ENCODE measurements at regions not wholly inside any gene's neighbourhood (a gene's known extent, or its start where the extent isn't known, plus 50 kb on each side); places are given as distances from the start of the nearest gene placed in this dataset.

DNA sequence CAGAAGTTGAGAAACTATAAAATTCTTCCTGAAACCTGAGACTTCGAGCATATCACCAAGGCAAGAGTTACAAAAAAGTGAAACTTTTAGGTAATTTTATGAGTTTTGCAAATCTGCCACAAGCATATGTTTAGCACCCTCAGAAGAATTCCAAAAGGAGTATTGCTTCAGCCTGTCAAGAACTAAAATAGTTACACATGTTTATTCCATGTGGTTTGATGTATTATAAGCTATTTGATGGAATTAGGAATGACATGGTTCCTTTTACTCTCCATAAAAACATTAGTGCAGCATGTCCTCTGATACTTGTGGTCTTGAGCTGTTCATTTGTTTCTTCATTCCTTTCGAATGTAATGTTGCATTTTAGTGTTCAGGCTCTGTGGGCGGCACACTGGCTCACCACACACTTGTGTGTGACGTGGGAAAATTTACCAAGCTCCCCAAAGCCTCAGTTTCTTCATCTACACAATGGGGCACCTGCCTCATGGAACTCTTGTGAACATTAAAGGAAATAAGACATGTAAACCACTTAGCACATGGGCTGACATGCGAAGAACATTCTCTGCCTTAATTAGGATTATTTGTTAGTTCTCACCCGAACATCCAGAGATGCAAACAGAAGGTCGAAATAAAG, 204.2 kb upstream of the FOXF1 start:
- no peak for DNase-seq (ENCODE audit: low read depth in 2 of 2, low spot score in 1 of 2)

DNA sequence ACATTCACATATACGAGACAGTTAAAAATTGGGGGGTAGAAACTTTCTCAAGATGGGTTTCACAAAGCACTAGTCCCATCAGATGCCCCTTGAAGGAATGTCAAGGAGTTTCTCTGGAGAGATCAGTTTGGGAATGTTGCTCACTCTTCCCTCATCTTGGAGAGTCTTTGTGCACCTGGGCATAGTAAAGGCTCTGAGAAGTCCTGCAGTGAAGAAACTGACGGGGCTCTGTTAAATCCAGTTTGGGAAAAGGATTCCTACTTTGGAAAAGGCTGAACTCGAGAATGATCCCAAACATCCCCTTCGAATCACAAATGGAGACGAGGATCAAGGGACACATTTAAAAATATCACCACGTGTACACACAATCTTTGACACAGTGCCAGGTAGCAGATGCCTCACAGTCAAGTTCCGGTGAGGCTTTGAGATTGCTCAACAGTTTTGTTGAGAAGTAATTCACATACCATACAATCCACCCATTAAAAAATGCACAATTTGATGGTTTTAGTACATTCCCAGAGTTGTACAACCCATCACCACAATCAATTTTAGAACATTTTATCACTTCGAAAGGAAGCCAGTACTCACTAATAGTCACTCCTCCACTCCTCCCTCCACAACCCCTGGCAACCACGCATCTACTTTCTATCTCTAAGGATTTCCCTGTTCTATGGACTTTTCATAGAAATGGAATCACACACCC, 203.4 kb upstream of the FOXF1 start:
- no peak for DNase-seq (ENCODE audit: low read depth in 2 of 2, low spot score in 1 of 2)

DNA sequence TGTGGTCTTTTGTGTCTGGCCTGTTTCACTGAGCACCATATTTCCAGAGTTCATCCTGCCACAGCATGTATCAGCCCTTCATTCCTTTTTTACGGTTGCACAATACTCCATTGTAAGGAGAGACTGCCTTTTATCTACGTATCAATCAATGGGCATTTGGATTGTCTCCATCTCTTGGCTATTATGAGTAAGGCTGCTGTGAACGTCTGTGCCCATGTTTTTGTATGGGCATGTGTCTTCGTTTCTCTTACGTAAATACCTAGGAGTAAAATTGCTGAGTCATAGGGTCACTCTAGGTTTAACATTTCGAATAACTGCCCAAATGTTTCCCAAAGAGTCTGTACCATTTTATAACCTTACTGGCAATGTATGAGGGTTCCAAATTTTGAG, 202.8 kb upstream of the FOXF1 start:
- no peak for DNase-seq (ENCODE audit: low read depth in 2 of 2, low spot score in 1 of 2)

DNA sequence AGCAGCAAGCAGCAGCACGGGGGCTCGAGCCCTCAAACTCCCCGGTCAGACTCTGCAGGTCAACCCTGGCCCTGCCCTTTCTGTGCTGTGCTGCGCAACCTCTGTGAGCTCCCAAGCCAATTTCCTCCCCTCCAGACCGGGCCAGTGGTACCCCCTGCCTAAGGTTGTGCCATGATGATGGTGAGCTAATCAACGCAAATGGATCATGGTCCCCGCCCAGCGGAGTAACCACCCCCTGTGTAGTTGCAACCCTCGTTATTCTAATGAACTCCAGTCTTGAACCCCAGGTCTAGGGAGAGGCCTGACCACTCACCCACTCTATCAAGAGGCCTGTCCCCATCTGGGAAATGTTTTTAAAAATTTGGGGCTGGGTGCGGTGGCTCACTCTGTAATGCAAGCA, 201.8 kb upstream of the FOXF1 start:
- DNase-seq (ENCODE audit: low read depth in 2 of 2, low spot score in 1 of 2), result no peak

DNA sequence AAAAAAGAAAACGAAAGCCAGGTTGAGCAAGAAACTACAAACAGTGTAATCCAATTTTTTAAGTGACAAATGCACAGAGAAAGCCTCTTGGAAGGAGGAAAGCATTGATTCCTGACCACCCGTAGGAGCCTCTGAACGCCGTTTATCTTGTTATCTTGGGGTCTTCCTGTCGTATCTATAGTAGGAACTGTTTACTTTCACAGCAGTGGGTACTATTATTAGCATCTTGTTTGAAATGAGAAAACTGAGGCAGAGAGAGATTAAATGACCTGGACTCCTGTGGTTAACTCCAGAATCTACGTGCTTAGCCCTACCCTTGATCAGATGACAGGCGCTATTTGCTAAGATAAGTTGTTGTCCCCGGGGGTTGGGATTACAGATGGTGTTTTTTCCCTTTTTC, 196.7 kb upstream of the FOXF1 start:
- no peak for DNase-seq (ENCODE audit: low read depth in 2 of 2, low spot score in 1 of 2)

DNA sequence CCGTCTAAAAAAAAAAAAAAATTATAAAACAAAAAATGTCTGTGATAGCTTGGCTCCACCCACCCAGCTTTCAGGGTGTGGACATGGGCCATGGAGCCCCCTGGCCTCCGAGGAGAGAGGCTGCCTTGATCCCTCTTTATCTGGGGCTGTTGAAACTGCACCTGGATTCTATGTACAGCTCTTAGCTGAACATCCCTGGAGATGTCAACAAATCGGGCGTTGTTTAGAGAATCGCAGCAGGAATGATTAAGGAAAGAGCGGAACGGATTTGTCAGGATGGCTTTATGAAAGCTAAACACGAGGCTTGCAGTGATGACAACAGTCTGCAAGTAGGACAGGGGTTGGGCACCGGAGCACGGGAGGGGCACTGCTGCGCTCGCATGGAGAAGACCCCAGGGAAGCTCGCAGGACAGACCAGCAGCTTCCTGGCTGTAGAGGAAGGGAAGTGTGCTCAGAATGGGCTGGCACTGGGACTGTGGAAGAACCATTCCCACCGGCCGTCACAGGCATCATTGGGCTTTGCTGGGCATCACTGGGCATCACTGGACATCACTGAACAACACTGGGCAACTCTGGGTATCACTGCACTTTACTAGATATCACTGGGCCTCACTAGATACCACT, 195.8 kb upstream of the FOXF1 start:
- no peak for DNase-seq (ENCODE audit: low read depth in 2 of 2, low spot score in 1 of 2)

DNA sequence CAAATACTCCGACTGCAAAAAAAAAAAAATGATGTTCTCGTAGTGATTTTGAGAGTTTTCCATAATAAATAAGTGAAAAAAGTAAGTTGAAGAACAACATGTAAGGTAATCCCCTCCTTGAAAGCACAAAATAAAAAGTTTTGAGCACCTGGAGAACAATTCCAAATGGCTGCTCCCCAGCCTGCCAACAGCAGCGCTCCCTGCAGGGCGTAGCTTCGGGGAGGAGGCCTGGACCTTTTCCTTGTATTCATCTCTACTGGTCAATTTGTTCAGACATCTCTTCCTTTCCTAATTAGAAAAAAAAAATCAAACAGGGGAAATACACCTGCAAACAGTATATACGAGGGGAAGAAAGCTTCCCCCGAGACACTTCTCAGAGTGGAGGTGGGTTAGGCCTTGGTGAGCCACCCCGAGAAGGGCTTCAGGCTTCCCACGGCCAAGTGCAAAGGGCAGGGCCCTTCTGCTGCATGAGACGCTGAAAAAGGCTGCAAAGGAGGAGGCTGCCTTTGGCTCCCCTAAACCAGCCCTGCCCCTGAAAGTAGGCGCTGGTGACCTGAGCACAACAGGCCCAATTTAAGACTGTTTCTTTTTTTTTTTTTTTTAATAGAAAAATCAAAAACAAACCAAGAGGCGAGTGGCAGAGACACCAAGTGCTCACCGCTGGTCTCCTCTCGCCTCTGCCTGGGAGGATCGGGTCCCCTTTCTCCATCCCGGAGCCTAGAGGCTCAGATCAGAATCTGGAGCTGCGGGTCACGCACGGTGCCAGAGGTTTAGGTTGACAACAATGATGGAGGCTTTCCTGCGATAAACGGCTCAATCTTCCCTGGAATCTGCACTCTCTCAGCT, 193.1 kb upstream of the FOXF1 start:
- no peak for DNase-seq (ENCODE audit: low read depth in 2 of 2, low spot score in 1 of 2)

DNA sequence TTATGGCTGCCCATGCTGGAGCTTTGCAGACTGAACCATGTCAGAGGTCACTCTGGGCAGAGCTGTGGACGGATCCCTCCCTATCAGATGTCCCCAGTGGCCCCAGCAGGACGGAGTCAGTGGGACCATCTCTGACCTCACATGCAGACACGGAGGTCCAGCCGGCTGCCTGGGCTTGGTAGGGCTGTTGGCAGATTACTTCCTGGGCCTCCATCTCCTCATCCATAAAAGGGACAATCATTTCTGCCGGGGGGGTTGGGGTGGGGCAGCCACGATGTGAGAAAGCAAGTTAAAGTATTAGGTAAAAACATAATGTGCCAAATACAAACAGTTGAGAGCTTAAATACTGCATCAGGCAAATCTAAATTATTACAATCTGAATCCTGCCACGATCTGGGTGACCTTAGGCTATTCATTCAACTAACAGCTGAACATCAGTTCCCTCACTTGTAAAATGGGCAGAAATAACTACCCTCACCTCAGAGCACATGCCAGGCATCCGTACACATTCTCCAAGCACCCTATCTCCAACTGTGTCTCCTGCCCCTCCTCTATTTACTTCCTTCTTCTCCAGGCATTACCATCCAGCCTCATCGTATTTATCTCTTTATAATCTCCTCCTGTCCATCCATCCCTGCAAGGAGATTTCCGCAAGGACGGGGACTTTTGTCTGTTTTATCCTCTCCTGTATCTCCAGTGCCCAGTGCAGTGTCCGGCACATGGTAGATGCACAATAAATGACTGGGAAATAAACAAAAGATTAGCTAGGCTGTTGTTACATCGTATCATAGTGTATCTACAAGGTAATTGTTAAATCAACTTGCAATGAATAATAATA, 192.3 kb upstream of the FOXF1 start:
- no peak for DNase-seq (ENCODE audit: low read depth in 2 of 2, low spot score in 1 of 2)

DNA sequence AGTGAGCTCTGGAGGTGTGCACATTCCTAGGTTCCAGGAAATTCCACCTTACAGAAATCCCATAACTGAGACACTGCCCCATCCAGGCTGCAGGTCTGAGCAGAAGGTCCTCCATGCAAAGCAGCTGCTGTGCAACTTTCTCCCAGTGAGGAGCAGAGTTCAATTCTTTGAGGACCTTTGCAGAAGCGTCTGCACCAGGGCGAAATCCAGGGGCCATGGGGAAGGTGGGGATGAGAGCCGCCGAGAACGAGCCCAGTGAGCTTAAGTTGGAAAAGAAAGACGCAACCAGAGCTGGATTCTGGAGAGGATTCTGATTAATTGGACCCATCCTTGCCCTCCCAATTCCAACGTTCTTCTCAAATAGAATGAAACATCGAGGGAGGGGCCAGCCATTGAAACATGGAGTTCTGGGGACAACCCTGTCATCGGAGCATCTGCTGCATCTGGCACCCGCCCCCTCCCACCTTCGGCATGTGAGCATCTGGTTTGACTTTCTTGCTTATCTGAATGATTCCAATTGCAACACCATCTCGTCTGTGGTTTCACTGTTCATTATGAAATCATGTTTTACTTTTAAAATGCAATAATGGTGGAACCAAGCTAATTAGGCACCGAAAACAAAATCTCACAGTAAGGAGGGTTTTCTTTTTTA, 190.6 kb upstream of the FOXF1 start:
- no peak for DNase-seq (ENCODE audit: low read depth in 2 of 2, low spot score in 1 of 2)

DNA sequence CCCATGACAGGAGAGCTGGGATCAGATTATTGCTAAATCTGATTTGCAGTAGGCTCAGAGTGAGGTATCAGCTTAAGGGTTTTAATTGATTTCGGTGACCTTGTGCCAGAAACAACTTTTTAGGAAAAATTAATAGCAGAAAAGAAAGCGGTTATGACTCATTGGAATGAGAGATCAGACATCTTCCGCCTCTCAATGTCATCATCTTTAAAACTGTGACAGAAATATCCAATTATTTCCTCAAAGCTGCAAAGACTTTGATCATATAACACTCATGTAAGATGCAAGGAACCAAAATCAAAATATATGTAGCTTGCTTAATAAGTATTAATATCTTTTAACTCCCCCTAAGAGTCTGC, 190.1 kb upstream of the FOXF1 start:
- no peak for DNase-seq (ENCODE audit: low read depth in 2 of 2, low spot score in 1 of 2)

DNA sequence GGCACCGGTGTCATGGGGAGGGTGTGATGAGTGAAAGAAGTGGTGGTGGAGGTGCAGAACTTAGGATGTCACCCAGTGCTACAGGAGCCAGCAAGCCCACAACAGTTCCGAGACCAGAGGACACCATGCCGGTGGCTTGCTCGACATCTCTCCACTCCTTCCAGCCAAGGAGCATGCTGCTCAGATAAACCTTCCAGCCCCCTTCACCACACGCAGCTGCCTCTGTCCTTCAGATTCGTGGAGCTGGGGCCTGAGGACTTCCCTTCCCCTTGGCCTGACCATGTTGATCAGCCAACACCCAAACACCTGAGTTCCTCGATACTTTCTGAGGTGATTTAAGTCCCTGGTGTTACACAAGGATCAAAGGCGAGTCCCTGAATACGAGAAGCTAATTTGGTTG, 188.8 kb upstream of the FOXF1 start:
- DNase-seq (ENCODE audit: low read depth in 2 of 2, low spot score in 1 of 2), result no peak

DNA sequence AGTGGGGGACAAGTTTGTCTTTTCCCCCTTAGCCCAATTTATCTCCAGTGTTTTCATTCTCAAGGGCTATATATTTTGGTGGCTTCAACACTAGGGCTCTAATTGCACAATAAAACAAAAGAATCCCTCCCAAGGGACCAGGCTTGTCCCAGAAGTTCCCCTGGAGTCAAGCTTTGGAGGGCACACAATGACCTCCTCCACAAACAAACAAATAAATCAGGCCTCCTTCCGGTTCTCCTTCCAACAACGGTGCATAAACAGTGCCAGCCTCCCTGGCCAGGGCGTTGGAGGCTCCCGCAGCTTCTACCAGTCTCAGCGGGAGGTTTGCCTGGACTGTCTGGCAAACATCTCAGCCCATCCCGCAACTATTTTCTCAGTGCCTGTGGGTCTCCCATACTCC, 188.0 kb upstream of the FOXF1 start:
- no peak for DNase-seq (ENCODE audit: low read depth in 2 of 2, low spot score in 1 of 2)

DNA sequence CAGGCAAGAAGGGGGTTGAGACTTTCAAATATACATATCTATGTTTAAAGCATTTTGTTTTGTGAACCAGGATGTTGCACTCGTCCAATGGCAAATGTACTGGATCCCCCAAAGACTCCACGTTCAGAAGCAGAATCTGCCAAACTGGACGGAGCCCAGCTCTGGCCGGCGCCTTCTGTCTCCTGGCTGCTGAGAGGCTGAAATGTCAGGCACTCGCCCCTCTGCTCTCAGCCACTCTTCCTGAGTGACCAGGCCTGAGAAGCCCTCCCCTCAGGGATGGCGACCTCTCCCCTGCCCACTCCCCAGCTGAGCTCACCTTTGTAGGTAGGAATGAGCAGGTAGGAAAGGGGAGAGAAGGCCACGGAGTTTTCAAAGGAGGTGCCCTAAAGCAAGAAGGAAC, 187.5 kb upstream of the FOXF1 start:
- no peak for DNase-seq (ENCODE audit: low read depth in 2 of 2, low spot score in 1 of 2)

DNA sequence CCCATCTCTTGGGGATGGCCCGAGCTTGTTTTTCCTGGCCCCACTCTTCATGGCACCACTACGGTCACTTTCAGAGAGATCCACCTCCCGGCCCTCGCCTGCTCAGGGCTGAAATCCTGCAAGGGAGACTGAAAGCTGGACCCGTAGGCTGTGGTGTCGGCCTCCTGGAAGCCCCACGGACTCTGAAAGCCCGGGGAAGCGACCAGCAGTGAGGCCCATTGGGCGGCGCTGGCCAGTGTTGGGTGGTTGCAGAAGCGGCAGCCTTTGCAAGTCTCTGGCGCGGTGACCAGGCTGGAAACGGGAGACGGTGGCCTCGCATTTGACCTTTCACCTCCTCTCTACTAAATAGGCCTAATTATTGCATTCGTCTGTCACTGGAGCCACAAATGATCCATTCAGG, 186.0 kb upstream of the FOXF1 start:
- no peak for DNase-seq (ENCODE audit: low read depth in 2 of 2, low spot score in 1 of 2)

DNA sequence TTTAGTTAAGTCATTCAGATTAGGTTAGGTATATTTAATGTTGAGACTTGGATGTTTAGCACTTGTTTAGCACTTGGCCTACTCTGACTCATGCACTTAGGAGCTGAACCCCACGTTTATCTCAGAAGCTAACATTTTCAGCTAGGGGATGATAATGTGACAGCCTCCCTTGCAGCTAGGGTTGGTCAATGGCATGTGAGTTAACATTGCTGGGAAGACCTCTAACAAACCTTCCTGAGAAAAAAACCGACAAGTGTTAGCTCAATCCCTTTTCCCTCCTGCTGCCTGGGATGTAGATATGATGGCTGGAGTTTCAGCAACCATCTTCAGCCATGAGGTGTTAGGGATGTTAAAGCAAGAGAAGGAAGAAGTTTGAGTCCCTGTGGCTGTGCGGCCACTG, 185.0 kb upstream of the FOXF1 start:
- DNase-seq (ENCODE audit: low read depth in 2 of 2, low spot score in 1 of 2), result no peak

DNA sequence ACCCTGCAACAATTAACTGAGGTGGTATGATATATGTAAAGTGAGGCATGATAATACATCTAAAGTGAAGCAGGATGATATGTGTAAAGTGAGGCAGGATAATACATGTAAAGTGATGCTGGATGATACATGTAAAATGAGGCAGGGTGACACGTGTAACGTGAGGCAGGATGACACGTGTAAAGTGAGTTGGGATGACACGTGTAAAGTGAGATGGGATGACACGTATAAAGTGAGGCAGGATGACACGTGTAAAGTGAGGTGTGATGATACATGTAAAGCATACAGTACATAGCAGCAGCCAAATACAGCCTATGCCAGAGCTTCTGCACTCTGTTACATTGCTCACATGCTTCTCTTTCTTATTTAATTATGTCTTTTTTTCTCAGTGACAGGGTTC, 184.4 kb upstream of the FOXF1 start:
- no peak for DNase-seq (ENCODE audit: low read depth in 2 of 2, low spot score in 1 of 2)

DNA sequence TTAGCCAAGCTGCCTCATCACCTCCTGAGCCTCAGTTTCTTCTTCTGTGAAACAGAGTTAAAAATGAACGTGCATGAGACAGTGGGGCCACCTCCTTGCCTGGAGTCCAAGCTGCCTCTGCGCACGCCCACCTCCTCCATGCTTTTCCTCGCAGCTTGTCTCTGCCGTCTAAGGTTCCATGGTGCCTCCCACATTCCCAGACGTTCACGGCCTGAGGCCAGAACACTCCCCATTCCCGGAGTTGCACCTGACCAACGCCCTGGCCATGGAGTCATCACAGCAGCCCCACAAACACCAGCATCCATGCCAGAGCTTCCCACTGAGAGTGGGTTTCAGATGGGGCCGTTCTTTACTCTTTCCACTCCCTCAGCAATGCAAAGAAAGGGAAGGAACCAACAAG, 183.0 kb upstream of the FOXF1 start:
- DNase-seq (ENCODE audit: low read depth in 2 of 2, low spot score in 1 of 2), result no peak

DNA sequence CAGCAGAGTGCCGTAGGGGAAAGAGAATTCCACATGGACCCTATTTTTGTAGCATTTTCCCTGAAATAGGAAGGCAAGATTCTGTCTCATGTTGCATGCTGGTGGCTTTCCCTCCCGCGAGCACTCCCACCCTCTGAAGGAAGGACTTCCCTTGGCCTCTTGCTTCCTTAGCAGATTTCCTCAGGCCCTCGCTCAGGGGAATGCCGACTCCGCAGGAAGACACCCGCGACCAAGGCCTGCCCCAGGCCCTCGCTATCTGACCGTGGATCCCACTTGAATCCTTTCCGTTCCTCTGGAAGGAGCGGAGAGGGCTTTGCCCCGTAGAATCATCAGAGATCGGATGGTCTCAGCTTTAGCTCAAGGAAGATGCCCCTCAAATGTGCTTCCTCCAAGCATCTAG, 179.4 kb upstream of the FOXF1 start:
- DNase-seq (ENCODE audit: low read depth in 2 of 2, low spot score in 1 of 2), result no peak

DNA sequence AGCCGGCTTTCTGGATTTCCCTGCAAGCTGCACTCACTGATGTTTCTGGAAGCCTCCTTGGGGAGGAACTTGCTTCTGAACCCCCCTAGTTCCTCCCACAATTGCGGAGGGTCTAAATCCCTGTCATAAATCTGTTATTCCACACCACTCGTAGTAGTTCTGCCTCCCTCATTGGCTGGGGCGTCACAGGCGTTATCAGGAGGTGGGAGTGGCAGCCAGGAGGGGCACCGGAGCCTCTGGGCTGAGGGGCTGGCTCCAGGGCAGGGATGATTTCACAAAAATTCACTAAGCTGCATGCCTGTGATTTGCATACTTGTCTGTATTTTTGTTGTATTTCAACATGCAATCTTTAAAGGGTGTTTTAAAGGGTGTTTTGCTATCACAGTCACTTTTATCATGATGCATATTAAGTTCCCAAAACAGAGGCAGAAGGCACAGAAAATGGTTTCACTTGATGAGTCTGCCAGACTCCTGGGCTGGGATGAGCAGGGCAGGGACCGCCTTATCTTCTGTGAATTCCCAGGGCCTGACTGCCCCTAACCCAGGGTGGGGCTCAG, 176.2 kb upstream of the FOXF1 start:
- DNase-seq (ENCODE audit: low read depth in 2 of 2, low spot score in 1 of 2), result no peak

Measured in stimulated activated CD8-positive, alpha-beta memory T cell treated with anti-CD3 and anti-CD28 coated beads, Interleukin-4, amount 100 ng/mL, for 4 hours (primary cell).